Endodermal cell (in vitro differentiated cells): ENCODE measurements at regions not wholly inside any gene's neighbourhood (a gene's known extent, or its start where the extent isn't known, plus 50 kb on each side); places are given as distances from the start of the nearest gene placed in this dataset.
A peak's percentile ranks its signal among the peaks of the same experiment; 100 is the strongest.
"Not testable (repeated sequence)": the region's sequence is repeated elsewhere in the genome, so short reads cannot be mapped to it uniquely, and the experiment has no call there.

Source experiments
- DNase-seq: peaks from one replicate; pipeline ENCODE4 v3.0.0-alpha.2; 2017
- H3K27ac ChIP-seq: 2 replicates; pipeline ENCODE4 v1.5.1; 2013; ENCODE audit warnings: mild to moderate bottlenecking, low read depth, low read length, moderate library complexity
- H3K27me3 ChIP-seq: 2 replicates; pipeline ENCODE4 v1.6.1; 2013; ENCODE audit warnings: mild to moderate bottlenecking, low read length, moderate library complexity; ENCODE audit not compliant: insufficient read depth, control insufficient read depth, poor library complexity, severe bottlenecking
- H3K36me3 ChIP-seq: 2 replicates; pipeline ENCODE4 v1.7.0; 2013; ENCODE audit warnings: mild to moderate bottlenecking, low read length, moderate library complexity; ENCODE audit not compliant: control insufficient read depth, insufficient read depth
- H3K4me1 ChIP-seq: one replicate; pipeline ENCODE4 v1.7.0; 2013; ENCODE audit warnings: low read length; ENCODE audit not compliant: control insufficient read depth, insufficient read depth
- H3K4me3 ChIP-seq: 2 replicates; pipeline ENCODE4 v1.5.1; 2013; ENCODE audit warnings: mild to moderate bottlenecking, low read length, moderate library complexity
- H3K9ac ChIP-seq: 2 replicates; pipeline ENCODE4 v1.6.1; 2013; ENCODE audit warnings: mild to moderate bottlenecking, low read length, moderate library complexity; ENCODE audit not compliant: poor library complexity, severe bottlenecking; ENCODE audit errors: extremely low read depth
- H3K9me3 ChIP-seq: 2 replicates; pipeline ENCODE4 v1.6.1; 2013; ENCODE audit warnings: mild to moderate bottlenecking, low read length, moderate library complexity; ENCODE audit not compliant: control insufficient read depth
- H3K27ac Mint-ChIP-seq: 2 replicates; pipeline ENCODE4 v1.8.0; 2020; ENCODE audit warnings: mixed read lengths
- H3K27me3 Mint-ChIP-seq: 2 replicates; pipeline ENCODE4 v1.8.0; 2021; ENCODE audit warnings: mild to moderate bottlenecking, mixed read lengths; ENCODE audit not compliant: insufficient read depth
- H3K36me3 Mint-ChIP-seq: 2 replicates; pipeline ENCODE4 v1.8.0; 2020; ENCODE audit warnings: low read depth, mixed read lengths
- H3K4me1 Mint-ChIP-seq: 2 replicates; pipeline ENCODE4 v1.8.0; 2020; ENCODE audit warnings: mixed read lengths
- H3K4me3 Mint-ChIP-seq: 2 replicates; pipeline ENCODE4 v1.8.0; 2020; ENCODE audit warnings: mild to moderate bottlenecking, moderate library complexity, mixed read lengths
- H3K9me3 Mint-ChIP-seq: 2 replicates; pipeline ENCODE4 v1.8.0; 2020; ENCODE audit warnings: mild to moderate bottlenecking, mixed read lengths
- WGBS, 2 experiments: methylation state at CpG; one replicate each; pipeline versions ENCODE4 v1.1.5 to v1.1.7; 2013; ENCODE audit warnings: missing lambda C conversion rate in 2 of 2, mixed read lengths in 1 of 2; ENCODE audit not compliant: insufficient coverage in 1 of 2, insufficient read length in 1 of 2; 5-methylcytosine and 5-hydroxymethylcytosine counted together
- TF ChIP-seq, protein P1 (sequence below): fragments of 200-600 bp; sonication (generic); conservative IDR thresholded peaks from 2 replicates; pipeline ENCODE4 v1.5.0; 2021; ENCODE audit warnings: antibody characterized with exemption, mild to moderate bottlenecking

DNA sequence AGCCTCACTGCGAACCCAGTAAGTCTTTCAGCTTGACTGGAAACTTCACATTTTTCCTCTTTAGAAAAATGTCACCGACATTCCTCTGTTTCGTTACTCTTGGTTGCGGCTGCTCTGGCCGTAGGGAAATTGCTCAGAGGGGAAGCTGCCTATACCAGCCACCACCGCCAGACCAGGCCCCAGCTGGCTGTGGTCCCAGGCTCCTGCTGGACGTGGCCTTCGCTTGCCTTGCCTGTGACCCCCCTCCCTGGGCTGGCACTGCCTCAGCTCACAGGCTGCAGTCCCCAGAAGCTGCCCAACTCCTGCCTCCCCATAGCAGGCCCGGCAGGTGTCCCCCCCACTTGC, 197.8 kb downstream of the MN1 start:
- peaks cover 44% of the 10 kb centered on the region for H3K27me3 Mint-ChIP-seq
- Histone ChIP-seq H3K27me3 (peaks cover 45% of the 10 kb centered on the region), H3K4me1 (no peaks in the 10 kb centered on the region), H3K9me3 (peaks cover 6% of the 10 kb centered on the region), H3K36me3 (no peaks in the 10 kb centered on the region), H3K4me3 (no peak overlapping the region), H3K27ac (peak overlapping the region; percentile 57), H3K9ac (no peak overlapping the region)
- DNase-seq: no peak
- H3K9me3 Mint-ChIP-seq: peaks cover 3% of the 10 kb centered on the region
- H3K4me3 Mint-ChIP-seq: no peak overlapping the region
- peaks cover 16% of the 10 kb centered on the region for H3K4me1 Mint-ChIP-seq
- no peak overlapping the region for H3K27ac Mint-ChIP-seq
- 64 to 83% methylated on average over 5 to 9 of the region's 9 CpGs for WGBS, 2 experiments
- TF ChIP-seq, protein P1, sequence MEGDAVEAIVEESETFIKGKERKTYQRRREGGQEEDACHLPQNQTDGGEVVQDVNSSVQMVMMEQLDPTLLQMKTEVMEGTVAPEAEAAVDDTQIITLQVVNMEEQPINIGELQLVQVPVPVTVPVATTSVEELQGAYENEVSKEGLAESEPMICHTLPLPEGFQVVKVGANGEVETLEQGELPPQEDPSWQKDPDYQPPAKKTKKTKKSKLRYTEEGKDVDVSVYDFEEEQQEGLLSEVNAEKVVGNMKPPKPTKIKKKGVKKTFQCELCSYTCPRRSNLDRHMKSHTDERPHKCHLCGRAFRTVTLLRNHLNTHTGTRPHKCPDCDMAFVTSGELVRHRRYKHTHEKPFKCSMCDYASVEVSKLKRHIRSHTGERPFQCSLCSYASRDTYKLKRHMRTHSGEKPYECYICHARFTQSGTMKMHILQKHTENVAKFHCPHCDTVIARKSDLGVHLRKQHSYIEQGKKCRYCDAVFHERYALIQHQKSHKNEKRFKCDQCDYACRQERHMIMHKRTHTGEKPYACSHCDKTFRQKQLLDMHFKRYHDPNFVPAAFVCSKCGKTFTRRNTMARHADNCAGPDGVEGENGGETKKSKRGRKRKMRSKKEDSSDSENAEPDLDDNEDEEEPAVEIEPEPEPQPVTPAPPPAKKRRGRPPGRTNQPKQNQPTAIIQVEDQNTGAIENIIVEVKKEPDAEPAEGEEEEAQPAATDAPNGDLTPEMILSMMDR: no peak
- H3K36me3 Mint-ChIP-seq: no peaks in the 10 kb centered on the region

DNA sequence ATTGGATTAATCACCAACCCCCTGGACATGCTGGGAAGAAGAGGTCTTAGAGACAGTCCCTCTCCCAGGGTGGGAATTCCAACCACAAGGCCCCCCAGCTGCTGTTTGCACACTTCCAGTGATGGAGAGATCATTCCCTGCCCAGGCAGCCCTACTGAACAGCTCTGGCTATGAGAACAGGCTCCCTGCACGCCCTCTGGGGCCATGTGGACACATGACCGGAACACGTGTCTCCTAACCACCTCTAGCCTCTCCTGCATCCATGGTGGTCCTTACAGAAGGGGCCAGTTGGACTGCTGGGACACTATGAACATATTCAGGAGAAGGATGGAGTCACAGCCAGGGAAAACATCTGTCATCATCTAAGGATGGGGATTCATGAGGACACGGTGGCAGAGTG, 196.2 kb downstream of the MN1 start:
- H3K27me3 Mint-ChIP-seq: peaks cover 45% of the 10 kb centered on the region

DNA sequence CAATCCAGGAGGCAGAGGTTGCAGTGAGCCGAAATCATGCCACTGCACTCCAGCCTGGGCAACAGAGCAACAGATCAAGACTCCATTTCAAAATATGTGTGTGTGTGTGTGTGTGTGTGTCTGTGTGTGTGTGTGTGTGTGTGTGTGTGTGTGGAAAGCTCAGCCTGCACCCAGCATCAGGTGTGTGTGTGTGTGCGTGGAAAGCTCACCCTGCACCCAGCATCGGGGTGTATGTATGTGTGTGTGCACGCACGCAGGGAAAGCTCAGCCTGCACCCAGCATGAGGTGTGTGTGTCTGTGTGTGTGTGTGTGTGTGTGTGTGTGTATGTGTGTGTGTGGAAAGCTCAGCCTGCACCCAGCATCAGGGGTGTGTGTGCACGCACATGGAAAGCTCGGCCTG, 193.8 kb downstream of the MN1 start:
- 96% methylated on average over 7 of the region's 7 CpGs; no CpG with 5 or more reads in 1 of the 2 experiments for WGBS, 2 experiments
- not testable (repeated sequence) for H3K4me3 ChIP-seq, H3K36me3 Mint-ChIP-seq, H3K9me3 Mint-ChIP-seq, DNase-seq, H3K4me3 Mint-ChIP-seq, H3K9ac ChIP-seq, H3K9me3 ChIP-seq, H3K27ac ChIP-seq, H3K4me1 ChIP-seq, H3K36me3 ChIP-seq, H3K27ac Mint-ChIP-seq
- peaks cover 41% of the 10 kb centered on the region for H3K27me3 ChIP-seq
- Mint-ChIP-seq H3K4me1 (peaks cover 16% of the 10 kb centered on the region), H3K27me3 (peaks cover 46% of the 10 kb centered on the region)

More for the DNA sequence above, 196.2 kb downstream of the MN1 start:
- H3K27ac Mint-ChIP-seq: no peak overlapping the region
- no peak for DNase-seq
- Histone ChIP-seq H3K9ac (no peak overlapping the region), H3K36me3 (no peaks in the 10 kb centered on the region), H3K27ac (no peak overlapping the region), H3K4me1 (no peaks in the 10 kb centered on the region), H3K4me3 (no peak overlapping the region), H3K27me3 (peaks cover 47% of the 10 kb centered on the region), H3K9me3 (peaks cover 6% of the 10 kb centered on the region)
- H3K4me1 Mint-ChIP-seq: peaks cover 16% of the 10 kb centered on the region
- peaks cover 3% of the 10 kb centered on the region for H3K9me3 Mint-ChIP-seq
- no peaks in the 10 kb centered on the region for H3K36me3 Mint-ChIP-seq
- TF ChIP-seq, protein P1: no peak
- H3K4me3 Mint-ChIP-seq: no peak overlapping the region
- 77 to 79% methylated on average over 3 to 4 of the region's 4 CpGs for WGBS, 2 experiments

DNA sequence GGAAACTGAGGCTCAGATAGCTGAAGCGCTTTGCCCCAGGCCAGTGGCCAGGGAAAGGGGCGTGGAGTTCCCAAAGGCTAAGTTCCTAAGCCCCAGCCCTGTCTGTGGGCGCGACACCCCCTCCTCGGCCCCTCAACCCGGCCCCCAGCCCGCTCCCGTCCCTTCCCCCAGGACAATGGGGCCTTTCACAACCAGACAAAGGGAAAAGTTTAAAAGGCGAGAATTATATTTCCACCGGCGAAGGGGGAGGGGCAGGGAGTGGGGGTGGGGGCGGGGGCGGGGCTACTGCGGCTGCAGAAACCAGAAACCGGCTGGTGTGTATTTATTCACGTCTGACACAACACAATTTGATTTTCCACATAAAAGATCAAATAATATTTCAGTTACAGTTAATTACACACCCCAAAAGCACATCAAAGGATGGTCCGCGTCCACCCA, 192.1 kb downstream of the MN1 start:
- Mint-ChIP-seq H3K4me1 (peaks cover 16% of the 10 kb centered on the region), H3K4me3 (no peak overlapping the region), H3K9me3 (peaks cover 2% of the 10 kb centered on the region), H3K27ac (no peak overlapping the region), H3K36me3 (no peaks in the 10 kb centered on the region), H3K27me3 (peaks cover 44% of the 10 kb centered on the region)
- Histone ChIP-seq H3K36me3 (no peaks in the 10 kb centered on the region), H3K27ac (peak overlapping the region; percentile 78), H3K27me3 (peaks cover 41% of the 10 kb centered on the region), H3K9ac (no peak overlapping the region), H3K4me3 (no peak overlapping the region), H3K4me1 (no peaks in the 10 kb centered on the region), H3K9me3 (peaks cover 3% of the 10 kb centered on the region)
- 40 to 70% methylated on average over 4 to 13 of the region's 18 CpGs for WGBS, 2 experiments
- TF ChIP-seq, protein P1: no peak
- DNase-seq: peak; percentile 53

DNA sequence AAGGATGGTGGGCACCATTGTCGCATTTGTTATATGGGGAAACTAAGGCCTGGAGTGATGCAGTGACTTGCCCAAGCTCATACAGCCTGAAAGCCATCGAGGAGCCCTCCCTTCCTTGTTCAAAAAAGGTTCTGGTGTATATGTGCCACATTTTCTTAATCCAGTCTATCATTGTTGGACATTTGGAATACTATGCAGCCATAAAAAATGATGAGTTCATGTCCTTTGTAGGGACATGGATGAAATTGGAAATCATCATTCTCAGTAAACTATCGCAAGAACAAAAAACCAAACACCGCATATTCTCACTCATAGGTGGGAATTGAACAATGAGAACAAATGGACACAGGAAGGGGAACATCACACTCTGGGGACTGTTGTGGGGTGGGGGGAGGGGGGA, 191.4 kb downstream of the MN1 start:
- H3K4me3 ChIP-seq: not testable (repeated sequence)
- H3K27ac ChIP-seq: peak overlapping the region; percentile 22

More for the DNA sequence above, 191.4 kb downstream of the MN1 start:
- H3K9me3 Mint-ChIP-seq, H3K36me3 ChIP-seq, H3K4me1 ChIP-seq, H3K36me3 Mint-ChIP-seq, DNase-seq, H3K9me3 ChIP-seq, H3K4me3 Mint-ChIP-seq, H3K9ac ChIP-seq, H3K27ac Mint-ChIP-seq: not testable (repeated sequence)
- Mint-ChIP-seq H3K4me1 (peaks cover 16% of the 10 kb centered on the region), H3K27me3 (peaks cover 48% of the 10 kb centered on the region)
- WGBS, 2 experiments: 89 to 100% methylated on average over 1 to 2 of the region's 4 CpGs
- peaks cover 42% of the 10 kb centered on the region for H3K27me3 ChIP-seq
